ENCODE measurements at regions not wholly inside any gene's neighbourhood (a gene's known extent, or its start where the extent isn't known, plus 50 kb on each side); places are given as distances from the start of the nearest gene placed in this dataset.

DNA sequence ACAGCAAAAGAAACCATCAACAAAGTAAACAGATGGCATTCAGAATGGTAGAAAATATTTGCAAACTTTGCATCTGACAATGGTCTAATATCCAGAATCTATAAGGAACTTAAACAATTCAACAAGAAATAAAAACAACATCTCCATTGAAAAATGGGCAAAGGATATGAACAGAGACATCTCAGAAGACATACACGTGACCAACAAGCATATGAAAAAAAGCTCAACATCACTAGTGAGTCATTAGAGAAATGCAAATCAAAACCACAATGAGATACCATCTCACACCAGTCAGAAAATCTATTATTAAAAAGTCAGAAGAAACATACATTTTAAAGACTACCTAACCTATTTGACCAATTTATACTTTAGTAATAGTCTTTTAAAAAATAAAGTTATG, 571.3 kb upstream of the NRG3 start:
- H3K4me2 ChIP-seq (ENCODE audit: low read length): no peak overlapping the region
- no peaks in the 10 kb centered on the region for H3K4me1 ChIP-seq (ENCODE audit: insufficient read depth, low read length, severe bottlenecking)
- H3K27me3 ChIP-seq (ENCODE audit: insufficient read depth, low read length): no peaks in the 10 kb centered on the region
- no peaks in the 10 kb centered on the region for H3K9me3 ChIP-seq (ENCODE audit: low read length)
- no peak overlapping the region for H3K4me3 ChIP-seq (ENCODE audit: low read depth, low read length, poor library complexity, severe bottlenecking)
- no peaks in the 10 kb centered on the region for H3K9me2 ChIP-seq (ENCODE audit: low read depth, low read length)
- H2AFZ ChIP-seq (ENCODE audit: low read length): no peak overlapping the region
- H3F3A ChIP-seq (ENCODE audit: insufficient read depth, low read length): no peaks in the 10 kb centered on the region
- H3K27ac ChIP-seq (ENCODE audit: low read depth, low read length, poor library complexity, severe bottlenecking): no peak overlapping the region
- no peaks in the 10 kb centered on the region for H3K36me3 ChIP-seq (ENCODE audit: insufficient read depth, low read length)
- no peak for TF ChIP-seq EZH2 (IDR thresholded peaks at IDR 0.05; ENCODE audit: borderline replicate concordance, low read length)
- TF ChIP-seq, protein P1, sequence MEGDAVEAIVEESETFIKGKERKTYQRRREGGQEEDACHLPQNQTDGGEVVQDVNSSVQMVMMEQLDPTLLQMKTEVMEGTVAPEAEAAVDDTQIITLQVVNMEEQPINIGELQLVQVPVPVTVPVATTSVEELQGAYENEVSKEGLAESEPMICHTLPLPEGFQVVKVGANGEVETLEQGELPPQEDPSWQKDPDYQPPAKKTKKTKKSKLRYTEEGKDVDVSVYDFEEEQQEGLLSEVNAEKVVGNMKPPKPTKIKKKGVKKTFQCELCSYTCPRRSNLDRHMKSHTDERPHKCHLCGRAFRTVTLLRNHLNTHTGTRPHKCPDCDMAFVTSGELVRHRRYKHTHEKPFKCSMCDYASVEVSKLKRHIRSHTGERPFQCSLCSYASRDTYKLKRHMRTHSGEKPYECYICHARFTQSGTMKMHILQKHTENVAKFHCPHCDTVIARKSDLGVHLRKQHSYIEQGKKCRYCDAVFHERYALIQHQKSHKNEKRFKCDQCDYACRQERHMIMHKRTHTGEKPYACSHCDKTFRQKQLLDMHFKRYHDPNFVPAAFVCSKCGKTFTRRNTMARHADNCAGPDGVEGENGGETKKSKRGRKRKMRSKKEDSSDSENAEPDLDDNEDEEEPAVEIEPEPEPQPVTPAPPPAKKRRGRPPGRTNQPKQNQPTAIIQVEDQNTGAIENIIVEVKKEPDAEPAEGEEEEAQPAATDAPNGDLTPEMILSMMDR (IDR thresholded peaks at IDR 0.05; ENCODE audit: low read length): no peak
- no peak overlapping the region for H3K9ac ChIP-seq (ENCODE audit: low read length)
- no peaks in the 10 kb centered on the region for H3K79me2 ChIP-seq (ENCODE audit: insufficient read depth, low read length)
- no peaks in the 10 kb centered on the region for H4K20me1 ChIP-seq (ENCODE audit: insufficient read depth, low read length)

DNA sequence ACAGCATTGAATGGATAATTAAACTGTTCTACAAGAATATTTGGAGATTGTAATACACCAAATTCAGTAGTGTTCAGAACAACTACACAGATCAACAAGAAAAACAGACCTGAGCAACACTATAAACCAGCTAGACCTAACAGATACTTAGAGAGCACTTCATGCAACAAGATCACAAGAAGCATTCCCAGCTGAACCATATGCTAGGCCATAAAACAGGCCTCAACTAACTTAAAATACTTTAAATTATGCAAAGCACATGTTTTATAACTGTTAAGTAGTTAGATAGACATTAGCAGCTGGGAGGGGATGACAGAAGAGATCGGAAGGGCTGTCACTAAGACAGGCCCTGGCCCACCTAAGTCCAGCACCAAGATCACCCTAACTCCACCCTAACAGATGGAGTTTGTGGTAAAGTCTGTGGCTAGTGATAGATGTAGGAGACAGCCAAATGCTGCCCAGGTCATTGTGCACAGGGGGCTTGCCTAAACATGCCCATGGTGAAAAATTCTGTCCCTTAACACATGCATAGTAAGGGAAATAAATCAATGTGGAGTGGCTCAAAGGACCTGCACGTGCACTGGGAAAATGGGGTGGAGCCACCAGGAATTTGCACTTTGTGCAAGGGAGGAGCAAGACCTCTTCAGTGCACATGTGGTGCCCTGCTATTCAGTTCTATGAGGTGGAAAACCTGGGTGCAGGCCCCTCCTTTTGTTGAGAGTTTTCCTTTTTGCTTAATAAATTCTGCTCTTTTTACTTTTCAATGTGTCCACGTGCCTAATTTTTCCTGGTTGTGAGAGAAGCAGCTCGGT, 567.8 kb upstream of the NRG3 start:
- no peaks in the 10 kb centered on the region for H3K4me1 ChIP-seq (ENCODE audit: insufficient read depth, low read length, severe bottlenecking)
- no peak overlapping the region for H3K4me3 ChIP-seq (ENCODE audit: low read depth, low read length, poor library complexity, severe bottlenecking)
- H3K4me2 ChIP-seq (ENCODE audit: low read length): no peak overlapping the region
- no peaks in the 10 kb centered on the region for H3K27me3 ChIP-seq (ENCODE audit: insufficient read depth, low read length)
- H3K27ac ChIP-seq (ENCODE audit: low read depth, low read length, poor library complexity, severe bottlenecking): no peak overlapping the region
- no peaks in the 10 kb centered on the region for H3K79me2 ChIP-seq (ENCODE audit: insufficient read depth, low read length)
- H3K9me2 ChIP-seq (ENCODE audit: low read depth, low read length): no peaks in the 10 kb centered on the region
- no peak for TF ChIP-seq EZH2 (IDR thresholded peaks at IDR 0.05; ENCODE audit: borderline replicate concordance, low read length)
- TF ChIP-seq, protein P1 (IDR thresholded peaks at IDR 0.05; ENCODE audit: low read length): no peak
- no peak overlapping the region for H3K9ac ChIP-seq (ENCODE audit: low read length)
- H3K36me3 ChIP-seq (ENCODE audit: insufficient read depth, low read length): no peaks in the 10 kb centered on the region
- H2AFZ ChIP-seq (ENCODE audit: low read length): no peak overlapping the region
- H4K20me1 ChIP-seq (ENCODE audit: insufficient read depth, low read length): no peaks in the 10 kb centered on the region
- no peaks in the 10 kb centered on the region for H3F3A ChIP-seq (ENCODE audit: insufficient read depth, low read length)
- H3K9me3 ChIP-seq (ENCODE audit: low read length): no peaks in the 10 kb centered on the region

DNA sequence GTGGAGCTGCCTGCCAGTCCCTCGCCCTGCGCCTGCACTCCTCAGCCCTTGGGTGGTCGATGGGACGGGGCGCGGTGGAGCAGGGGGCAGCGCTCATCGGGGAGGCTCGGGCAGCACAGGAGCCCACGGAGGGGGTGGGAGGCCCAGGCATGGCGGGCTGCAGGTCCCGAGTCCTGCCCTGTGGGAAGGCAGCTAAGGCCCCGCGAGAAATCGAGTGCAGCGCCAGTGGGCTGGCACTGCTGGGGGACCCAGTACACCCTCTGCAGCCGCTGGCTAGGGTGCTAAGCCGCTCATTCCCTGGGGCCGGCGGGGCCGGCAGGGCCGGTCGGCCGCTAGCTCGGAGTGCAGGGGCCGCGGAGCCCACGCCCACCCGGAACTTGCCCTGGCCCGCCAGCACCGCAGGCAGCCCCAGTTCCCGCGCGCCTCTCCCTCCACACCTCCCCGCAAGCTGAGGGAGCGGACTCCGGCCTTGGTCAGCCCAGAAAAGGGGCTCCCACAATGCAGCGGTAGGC, 565.9 kb upstream of the NRG3 start:
- no peaks in the 10 kb centered on the region for H3K36me3 ChIP-seq (ENCODE audit: insufficient read depth, low read length)
- TF ChIP-seq EZH2 (IDR thresholded peaks at IDR 0.05; ENCODE audit: borderline replicate concordance, low read length): no peak
- TF ChIP-seq, protein P1 (IDR thresholded peaks at IDR 0.05; ENCODE audit: low read length): no peak
- H3K9me3 ChIP-seq (ENCODE audit: low read length): no peaks in the 10 kb centered on the region
- no peak overlapping the region for H3K4me3 ChIP-seq (ENCODE audit: low read depth, low read length, poor library complexity, severe bottlenecking)
- H2AFZ ChIP-seq (ENCODE audit: low read length): no peak overlapping the region
- H3K4me1 ChIP-seq (ENCODE audit: insufficient read depth, low read length, severe bottlenecking): no peaks in the 10 kb centered on the region
- no peaks in the 10 kb centered on the region for H3K9me2 ChIP-seq (ENCODE audit: low read depth, low read length)
- no peak overlapping the region for H3K4me2 ChIP-seq (ENCODE audit: low read length)
- H4K20me1 ChIP-seq (ENCODE audit: insufficient read depth, low read length): no peaks in the 10 kb centered on the region
- H3K79me2 ChIP-seq (ENCODE audit: insufficient read depth, low read length): no peaks in the 10 kb centered on the region
- no peaks in the 10 kb centered on the region for H3F3A ChIP-seq (ENCODE audit: insufficient read depth, low read length)
- no peaks in the 10 kb centered on the region for H3K27me3 ChIP-seq (ENCODE audit: insufficient read depth, low read length)
- no peak overlapping the region for H3K9ac ChIP-seq (ENCODE audit: low read length)
- H3K27ac ChIP-seq (ENCODE audit: low read depth, low read length, poor library complexity, severe bottlenecking): no peak overlapping the region
